Inferior parietal cortex (tissue), 1 donor: ENCODE measurements at regions not wholly inside any gene's neighbourhood (a gene's known extent, or its start where the extent isn't known, plus 50 kb on each side); places are given as distances from the start of the nearest gene placed in this dataset.
"Not testable (repeated sequence)": the region's sequence is repeated elsewhere in the genome, so short reads cannot be mapped to it uniquely, and the experiment has no call there.

Source experiments
- DNase-seq: peaks from one replicate; pipeline ENCODE4 v3.0.0-alpha.2; 2016; ENCODE audit errors: extremely low spot score

DNA sequence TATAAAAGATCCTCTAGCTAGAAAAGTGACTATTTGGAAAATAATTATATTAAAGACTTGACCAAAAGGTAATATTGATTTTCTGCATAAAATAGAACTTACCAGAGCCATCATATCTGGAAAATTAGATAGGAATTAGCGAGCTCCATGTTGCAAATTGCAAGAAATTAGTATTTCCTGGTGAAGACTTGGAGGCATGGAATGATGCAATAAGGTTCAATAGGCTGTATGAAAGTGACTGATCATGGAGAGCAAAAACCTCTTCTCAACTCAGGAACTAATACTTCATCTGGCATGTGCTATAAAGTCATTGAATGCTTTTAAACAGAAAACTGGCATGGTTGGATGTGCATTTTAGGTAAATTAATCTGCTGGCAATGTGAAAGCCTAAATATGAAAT is 66.3 kb upstream of the UFM1 start:
- no peak for DNase-seq

DNA sequence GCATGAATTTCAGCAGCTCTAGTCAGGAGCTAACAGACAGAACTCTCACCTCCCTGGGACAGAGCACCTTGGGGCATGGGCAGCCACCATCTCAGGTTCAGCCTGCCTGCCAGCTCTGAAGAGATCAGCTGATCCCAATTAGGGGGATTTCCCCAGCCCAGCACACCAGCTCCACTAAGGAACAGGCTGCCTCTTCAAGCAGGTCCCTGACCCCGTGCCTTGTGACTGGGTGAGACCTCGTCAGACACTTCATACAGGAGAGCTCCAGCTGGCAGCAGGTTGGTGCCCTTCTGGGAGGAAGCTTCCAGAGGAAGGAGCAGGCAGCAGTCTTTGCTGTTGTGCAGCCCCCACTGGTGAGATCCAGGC is 84.5 kb upstream of the UFM1 start:
- DNase-seq = no peak

DNA sequence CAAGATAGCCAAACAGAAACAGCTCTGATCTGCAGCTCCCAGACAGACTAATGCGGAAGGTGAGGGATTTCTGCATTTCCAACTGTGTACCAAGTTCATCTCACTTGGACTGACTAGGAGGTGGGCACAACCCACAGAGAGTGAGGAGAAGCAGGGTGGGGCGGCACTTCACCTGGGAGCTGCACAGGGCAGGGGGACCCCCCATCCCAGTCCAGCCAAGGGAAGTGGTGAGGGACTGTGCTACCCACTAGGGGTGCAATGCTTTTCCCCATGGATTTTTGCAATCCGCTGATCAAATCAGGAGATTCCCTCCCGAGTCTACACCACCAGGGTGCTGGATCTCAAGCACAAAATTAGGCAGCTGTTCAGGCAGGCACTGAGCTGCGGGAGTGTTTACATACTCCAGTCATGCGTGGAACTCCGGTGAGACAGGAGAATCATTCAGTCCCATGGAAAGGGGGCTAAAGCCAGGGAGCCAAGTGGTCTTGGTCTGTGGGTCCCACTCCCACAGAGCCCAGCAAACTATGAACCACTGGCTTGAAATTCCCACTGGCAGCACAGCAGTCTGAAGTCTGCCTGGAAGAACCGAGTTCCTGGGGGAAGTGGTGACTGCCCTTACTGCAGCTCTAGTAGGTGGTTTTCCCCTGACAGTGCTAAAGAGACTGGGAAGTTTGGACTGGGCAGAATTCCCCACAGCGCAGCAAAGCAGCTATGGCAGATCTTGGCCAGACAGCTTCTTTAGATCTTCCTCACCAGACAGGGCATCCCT is 85.1 kb upstream of the UFM1 start:
- DNase-seq = no peak

DNA sequence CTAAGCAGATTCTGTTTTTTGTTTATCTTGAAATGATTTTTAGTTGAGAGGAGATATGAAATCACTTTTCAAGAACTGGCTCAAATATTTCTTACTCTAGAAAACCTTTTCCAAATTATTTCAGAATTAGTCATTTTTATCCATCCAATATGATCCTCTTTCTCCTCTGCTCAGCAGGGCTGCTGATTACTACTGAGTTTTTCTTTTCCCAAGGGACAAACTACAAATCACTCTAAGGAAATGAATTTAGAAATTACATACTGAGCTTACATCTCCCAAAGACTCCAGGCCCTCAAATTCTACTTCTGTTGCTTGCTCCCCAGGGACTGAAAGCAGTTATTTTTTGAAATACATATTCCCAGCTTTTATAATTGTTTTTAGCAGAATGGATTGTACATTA is 87.4 kb upstream of the UFM1 start:
- no peak for DNase-seq

DNA sequence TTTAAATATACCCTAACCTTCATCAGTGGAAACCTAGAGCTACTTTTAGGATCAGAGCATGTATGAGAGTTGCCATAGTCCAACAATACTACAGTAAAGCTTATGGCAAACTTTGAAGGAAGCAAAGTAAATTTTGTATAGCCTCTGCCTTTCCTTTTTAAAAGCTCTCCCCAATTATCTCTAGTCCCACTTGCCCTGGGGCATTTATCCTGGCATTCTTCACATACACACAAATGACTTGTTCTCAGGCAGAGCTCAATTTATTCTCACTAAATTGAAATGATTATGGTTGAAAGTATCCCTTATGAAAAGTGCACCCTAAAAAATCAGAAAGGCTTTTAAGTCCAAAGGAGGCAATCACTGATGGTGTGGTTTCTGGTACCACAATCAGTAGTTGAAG is 94.1 kb upstream of the UFM1 start:
- DNase-seq = no peak

DNA sequence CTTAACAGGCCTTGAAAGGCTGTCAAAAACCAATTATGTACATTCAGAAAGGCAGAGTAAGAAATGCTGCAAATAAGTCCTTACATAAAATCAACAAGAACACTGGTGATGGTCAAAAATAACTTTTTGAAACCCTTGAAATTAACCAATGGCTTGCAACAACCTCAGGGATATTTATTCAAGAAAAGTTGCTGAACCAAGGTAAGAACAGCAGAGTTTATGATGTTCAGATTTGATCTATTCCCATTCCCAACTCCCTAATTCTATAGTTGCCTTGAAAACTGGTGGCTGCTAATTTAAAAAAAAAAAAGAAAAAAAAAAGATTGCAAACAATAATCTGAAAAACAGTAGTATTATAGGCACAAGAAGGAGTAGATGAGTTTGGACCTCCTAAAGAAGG is 109.8 kb upstream of the UFM1 start:
- no peak for DNase-seq

DNA sequence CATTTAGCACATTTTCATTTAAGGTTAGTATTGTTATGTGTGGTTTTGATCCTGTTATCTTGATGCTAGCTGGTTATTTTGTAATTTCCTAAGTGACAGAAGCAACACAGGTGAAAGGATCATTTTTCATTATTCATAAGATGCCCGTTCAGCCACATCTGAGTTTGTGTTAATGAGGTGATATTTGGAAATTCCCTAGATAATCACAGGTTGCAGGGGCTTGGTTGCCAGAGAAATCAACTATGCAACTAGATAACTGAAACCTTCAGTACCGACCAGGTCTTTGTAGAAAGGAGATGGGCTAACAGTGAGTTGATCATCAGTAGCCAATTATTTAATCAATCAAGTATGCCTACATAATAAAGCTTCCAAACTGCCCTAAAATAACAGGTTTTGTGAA is 121.3 kb upstream of the UFM1 start:
- no peak for DNase-seq

DNA sequence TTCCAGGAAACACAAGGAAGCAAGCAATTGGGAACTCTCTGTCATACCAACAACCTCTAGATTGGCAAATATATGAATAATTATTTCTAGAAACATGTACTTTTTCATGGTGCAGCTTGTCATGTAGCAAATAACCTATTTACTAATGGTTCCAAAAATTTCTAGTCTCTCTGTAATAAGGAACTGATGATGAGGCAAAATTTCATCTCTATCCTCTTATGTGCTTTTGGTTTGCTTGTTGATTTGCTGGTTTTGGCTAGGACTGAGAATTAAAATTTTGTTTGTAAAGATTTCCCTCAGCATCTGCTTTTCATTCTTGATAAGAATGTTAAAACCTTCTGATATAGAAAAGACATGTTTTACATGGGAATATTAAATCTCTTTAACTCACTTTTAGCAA is 123.2 kb upstream of the UFM1 start:
- DNase-seq = no peak

DNA sequence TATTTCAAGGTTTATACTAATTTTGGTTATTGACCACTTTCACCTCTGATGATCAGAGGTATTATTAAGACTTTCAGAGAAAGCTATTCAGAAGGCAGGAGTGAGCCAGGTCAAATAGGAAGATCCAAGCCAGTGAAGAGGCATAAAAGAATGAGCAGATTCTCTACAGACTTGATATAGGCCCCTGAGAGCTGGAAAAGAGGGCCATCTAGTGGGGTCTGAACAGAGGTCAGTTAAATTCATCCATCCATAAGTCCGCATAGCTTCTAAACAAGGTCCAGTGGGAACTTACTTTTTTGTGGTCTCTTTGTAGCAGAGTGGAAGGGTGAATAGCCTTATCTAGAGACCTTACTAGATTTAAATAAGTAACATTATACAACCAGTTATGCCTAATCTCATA is 126.6 kb upstream of the UFM1 start:
- DNase-seq = no peak

DNA sequence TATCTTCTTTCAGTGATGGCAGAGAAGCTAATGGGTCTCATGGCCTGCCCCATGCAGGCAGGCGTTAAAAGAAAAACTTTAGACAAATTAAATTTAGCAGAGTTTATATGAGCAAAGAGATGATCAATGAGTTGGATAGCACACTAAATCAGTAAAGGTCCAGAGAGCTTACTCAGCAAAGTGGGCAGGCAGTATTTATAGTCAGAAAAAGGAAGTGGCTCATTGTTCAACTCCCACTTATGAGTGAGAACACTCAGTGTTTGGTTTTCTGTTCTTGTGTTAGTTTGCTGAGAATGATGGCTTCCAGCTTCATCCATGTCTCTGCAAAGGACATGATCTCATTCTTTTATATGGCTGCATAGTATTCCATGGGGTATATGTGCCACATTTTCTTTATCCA is 128.5 kb upstream of the UFM1 start:
- DNase-seq = not testable (repeated sequence)

DNA sequence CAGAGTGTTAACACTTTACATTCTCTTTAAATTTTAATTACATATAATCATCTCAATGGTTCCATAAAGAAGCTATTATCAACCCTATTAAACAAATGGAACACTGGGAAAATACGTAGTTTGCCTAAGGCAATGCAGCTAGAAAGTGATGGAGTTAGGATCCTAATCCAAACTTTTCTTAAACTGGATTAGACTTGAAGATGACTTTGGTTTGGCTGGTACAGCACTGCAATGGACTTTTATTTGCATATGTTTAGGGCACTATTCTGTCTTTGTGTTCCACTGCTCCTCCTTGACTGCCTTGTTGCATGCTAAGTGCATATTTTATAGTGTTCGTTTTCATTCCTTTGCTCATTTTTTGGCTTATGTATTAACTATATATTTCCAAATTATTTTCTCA is 133.5 kb upstream of the UFM1 start:
- no peak for DNase-seq

DNA sequence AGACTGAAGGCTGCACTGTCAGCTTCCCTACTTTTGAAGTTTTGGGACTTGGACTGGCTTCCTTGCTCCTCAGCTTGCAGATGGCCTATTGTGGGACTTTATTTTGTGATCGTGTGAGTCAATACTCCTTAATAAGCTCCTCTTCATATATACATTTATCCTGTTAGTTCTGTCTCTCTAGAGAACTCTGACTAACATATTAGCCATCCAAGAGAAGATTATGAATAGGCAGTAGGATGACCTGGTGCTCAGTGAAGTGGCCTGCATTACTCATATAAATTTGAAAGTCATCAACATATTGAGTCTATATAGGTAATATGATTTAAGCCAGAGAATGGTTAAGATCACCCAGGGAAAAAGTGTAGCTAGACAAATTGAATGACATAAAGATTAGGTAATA is 136.3 kb upstream of the UFM1 start:
- DNase-seq = no peak

DNA sequence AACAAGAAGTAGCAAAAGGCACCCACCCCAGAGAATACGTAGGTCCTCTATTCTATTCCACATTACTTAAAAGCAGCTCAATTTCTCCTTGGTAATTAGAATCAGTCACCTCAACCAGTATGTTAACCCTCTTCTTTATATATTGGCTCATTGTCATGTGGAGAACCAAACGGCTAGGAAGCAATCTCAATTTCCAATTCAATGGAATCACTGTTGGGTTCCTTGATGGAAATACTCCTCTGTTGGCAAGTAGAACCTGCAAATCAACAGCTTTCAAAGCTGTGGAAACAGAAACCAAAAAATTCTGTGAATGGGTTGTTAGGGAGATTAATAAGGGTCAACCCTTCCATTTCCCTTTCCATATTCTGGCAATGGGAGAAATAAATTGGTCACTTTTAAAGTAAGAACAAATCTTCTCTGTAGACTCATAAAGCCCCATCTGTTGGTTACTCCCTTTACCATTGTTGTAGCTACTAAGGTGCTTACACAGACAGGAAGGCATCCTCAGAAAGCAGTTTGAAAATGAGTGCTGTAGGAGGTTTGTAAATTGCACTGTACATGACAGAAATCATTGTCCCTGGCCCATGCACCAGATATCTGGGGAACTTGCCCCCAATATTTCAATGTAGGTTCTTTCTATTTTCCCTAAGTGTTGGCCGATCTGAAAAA is 138.6 kb upstream of the UFM1 start:
- DNase-seq = no peak

DNA sequence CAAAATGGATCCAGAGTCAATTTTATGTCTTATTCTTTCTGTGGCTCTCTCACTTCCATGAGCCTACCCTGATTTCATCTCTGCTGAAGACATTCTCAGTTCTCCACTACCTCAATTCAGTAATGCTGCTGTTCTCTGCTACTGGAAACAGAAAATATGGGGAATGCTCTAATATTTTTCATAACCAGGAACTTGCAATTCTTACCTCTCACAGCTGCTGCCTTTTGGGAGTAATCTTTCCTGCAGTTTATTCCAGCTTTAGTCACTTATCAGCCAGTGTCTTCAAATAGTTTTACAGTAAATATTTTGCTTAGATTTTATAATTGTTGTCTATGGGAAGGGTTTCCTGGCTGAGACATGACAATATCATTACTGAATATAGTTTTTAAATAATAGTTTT is 145.1 kb upstream of the UFM1 start:
- DNase-seq = no peak

DNA sequence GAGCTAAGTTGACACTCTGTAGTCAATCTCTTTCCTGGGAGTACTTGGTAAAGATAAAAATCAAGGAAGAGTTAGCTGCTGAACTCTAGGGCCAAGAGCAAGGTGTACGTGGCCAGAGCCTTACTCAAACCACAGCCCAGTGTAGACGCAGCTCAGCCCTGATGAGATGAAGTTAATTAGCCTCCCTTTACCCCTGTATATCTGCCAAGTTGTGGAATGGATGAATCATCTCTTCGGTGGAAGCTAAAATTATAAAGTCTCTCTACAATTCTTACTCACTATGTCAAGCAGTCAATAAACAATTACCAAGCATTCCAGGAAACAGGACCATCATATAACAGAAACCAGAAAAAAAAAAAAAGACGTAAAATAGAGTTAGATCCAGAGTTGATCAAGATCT is 146.9 kb upstream of the UFM1 start:
- DNase-seq = no peak

DNA sequence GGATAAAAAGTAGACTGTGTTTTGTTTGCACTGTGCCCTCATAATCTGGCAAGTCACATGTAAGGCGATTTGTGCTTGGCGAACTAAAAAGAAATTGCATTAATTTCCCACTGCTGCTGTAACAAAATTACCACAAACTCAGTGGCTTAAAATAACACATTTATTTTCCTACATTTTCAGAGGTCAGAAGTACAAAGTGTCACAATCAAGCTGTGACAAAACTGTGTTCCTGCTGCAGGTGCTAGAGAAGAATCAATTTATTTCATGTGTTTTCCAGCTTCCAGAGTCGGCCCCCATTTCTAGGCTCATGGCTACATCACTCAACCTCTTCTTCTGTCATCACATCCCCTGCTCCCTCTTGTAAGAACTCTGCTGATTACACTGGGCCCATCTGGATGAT is 158.6 kb upstream of the UFM1 start:
- DNase-seq = no peak

DNA sequence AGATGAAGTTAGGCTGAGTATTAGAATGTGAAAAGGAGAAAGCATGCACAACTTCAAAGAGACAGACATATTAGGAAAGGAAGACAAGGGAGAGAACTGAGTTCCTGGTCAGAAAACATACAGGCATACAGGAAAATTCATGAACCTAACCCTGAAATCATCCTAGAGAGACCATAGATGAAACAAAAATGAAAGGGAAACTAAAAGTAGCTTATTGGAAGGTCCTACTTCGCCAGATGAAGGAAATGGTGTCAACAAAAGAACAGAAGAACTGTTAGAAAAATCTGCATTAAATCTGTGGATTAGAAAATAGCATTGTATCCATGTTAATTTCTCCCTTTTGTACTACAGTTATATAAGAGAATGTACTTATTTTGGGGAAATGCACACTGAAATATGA is 169.0 kb upstream of the UFM1 start:
- DNase-seq = no peak

DNA sequence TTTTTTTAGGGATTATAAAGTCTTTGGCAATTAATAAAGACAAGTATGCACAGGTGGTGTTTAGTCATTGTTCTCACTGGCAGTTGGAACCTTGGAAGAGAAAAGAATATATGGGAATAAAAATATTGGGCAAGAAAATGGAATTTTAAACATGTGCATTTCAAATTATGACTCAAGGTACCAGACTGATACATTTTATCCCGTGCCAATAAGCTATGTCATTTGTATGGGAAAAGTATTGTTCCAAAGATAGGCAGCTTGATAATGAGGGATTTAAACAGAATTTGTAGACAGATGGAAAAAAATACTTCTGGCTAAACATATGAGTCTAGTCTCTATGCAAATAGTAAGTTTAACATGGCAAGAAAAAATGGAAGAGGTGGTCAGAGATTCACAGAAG is 169.5 kb upstream of the UFM1 start:
- no peak for DNase-seq

DNA sequence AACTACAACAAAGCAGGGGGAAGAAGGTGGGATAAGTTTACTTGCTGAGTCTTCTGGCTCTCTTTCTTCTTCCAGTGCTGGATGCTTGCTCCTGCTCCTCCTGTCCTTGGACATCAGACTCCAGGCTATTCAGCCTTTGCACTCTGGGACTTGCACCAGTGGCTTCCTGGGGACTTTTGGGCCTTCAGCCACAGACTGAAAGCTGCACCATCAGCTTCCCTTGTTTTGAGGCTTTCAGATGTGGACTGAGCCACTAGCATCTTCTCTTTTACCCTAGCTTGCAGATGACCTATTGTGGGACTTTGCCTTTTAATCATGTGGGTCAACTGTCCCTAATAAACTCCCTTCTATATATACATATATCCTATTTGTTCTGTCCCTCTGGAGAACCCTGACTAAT is 173.0 kb upstream of the UFM1 start:
- no peak for DNase-seq

DNA sequence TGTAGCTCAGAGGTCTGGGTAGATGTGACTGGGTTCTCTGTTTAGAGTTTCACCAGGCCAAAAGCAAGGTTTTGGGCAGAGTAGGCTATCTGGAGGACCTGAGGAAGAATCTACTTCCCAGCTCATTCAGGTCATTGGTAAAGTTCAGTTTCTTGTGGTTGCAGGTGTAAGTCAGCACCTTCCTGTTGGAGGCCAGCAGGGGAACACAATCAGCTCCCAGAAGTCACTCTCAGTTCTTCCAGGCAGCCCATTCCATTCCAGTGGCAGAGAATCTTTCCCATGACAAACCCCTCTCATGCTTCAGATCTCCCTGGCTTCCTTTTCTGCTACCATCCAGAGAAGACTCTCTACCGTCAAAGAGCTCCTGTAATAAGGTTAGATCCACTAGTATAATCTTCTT is 176.2 kb upstream of the UFM1 start:
- no peak for DNase-seq

DNA sequence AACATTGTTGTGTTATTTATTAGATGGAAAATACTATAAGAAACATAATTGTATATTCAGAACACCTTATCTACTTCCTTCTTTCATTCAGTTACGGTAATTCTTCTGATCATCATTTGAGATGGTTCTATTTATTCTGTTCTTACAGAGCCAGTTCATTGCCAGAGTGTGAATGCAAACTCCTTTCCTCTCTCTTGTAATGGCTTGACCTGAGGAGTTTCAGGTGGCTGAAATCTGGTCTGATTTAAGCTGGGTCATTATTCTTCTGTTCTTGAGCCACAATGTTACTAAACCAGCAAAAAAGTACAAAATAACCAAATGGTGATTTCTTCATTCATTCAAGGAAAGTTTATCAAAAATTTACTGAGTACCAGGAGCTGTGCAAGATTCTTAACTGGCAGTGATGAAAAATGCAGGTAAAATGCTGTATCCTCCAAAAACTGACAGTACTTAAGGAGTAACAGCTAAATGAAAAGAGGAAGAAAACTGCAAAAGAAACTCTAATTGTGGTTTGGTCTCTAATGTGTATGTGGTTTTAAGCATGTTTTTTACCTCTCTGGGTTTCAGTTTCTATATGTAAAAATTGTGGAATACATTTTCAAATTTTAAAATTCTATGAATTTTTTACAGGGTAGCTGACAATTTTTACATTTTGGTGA is 182.4 kb upstream of the UFM1 start:
- DNase-seq = no peak

DNA sequence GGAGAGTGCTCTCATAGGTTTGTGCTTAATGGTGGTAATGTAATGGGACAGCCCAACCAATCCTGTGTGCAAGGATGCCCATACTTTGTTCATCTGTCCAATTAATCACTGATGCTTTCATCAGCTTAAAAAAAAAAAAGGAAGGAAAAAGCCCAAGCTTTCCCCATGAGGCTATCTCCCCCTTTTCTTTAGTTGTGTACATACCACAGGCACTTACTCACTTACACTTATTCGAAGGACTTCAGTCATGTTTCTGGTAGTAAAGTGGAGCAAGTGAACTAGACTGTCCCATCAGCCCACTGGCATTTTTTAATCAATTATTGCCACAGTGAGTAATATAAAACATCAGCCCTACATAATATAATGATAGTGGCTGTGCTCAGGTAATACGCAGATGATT is 183.5 kb upstream of the UFM1 start:
- no peak for DNase-seq

DNA sequence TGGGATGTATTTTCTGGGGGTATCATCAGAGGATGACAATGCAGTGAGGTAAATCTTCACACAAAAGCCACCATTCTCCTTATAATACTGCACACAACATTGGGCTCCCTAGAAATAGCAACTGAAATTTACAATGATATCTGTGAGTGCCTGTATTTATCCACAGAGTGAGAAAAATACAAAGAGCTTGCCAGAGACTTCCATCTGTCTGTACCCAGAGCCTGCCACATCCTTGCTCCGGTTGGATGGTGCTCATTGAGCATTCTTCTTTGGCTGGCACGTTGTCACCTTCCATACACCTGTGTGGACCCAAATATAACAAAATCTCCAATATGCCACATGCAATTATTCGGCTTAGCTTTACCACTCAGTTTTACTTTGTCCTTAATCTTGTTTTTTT is 189.5 kb upstream of the UFM1 start:
- DNase-seq = no peak
